OCI-LY7 (cell line): ENCODE measurements at regions not wholly inside any gene's neighbourhood (a gene's known extent, or its start where the extent isn't known, plus 50 kb on each side); places are given as distances from the start of the nearest gene placed in this dataset.

Experiments used
- BruUV-seq: library from RNA; stranded (reverse); fragments of 400-500 nt; replicated peaks from 2 replicates; lab custom pipeline; 2021; lab: Mats Ljungman, UMichigan
- CTCF ChIA-PET: fragments of 300-600 bp; sonication (Branson Sonifier 250); formaldehyde crosslinking; loops from one replicate; lab custom pipeline; 2022; ENCODE audit warnings: antibody characterized with exemption; ENCODE audit not compliant: unreplicated experiment; lab: Charles Lee
- POLR2A ChIA-PET: fragments of 300-600 bp; sonication (Branson Sonifier 250); formaldehyde crosslinking; loops from one replicate; lab custom pipeline; 2022; ENCODE audit warnings: antibody characterized with exemption; lab: Charles Lee
- DNase-seq: peaks from one replicate; pipeline ENCODE4 v3.0.0-alpha.2; 2015; ENCODE audit warnings: low spot score
- H2AFZ ChIP-seq: fragments of 200-600 bp; sonication (generic), shearing (Covaris generic); 2 replicates; pipeline ENCODE4 v1.6.1; 2014; ENCODE audit warnings: mild to moderate bottlenecking, antibody characterized with exemption, low read length, moderate library complexity
- H3K27ac ChIP-seq: fragments of 200-600 bp; sonication (generic); 2 replicates; pipeline ENCODE4 v1.5.1; 2014; ENCODE audit warnings: mixed run types, low read depth, mild to moderate bottlenecking, moderate library complexity, low read length, inconsistent platforms; ENCODE audit not compliant: poor library complexity, severe bottlenecking
- H3K36me3 ChIP-seq: fragments of 200-600 bp; sonication (generic); 2 replicates; pipeline ENCODE4 v1.6.1; 2014; ENCODE audit warnings: mild to moderate bottlenecking, antibody characterized with exemption, low read length, moderate library complexity, mixed read lengths; ENCODE audit not compliant: insufficient read depth
- H3K4me1 ChIP-seq: fragments of 200-600 bp; sonication (generic); 2 replicates; pipeline ENCODE4 v1.5.1; 2014; ENCODE audit warnings: mild to moderate bottlenecking, low read length; ENCODE audit not compliant: insufficient read depth, poor library complexity, severe bottlenecking
- H3K4me2 ChIP-seq: fragments of 200-600 bp; sonication (generic); 2 replicates; pipeline ENCODE4 v1.6.1; 2014; ENCODE audit warnings: mild to moderate bottlenecking, low read length
- H3K4me3 ChIP-seq: fragments of 200-600 bp; sonication (generic); 2 replicates; pipeline ENCODE4 v1.5.1; 2014; ENCODE audit warnings: mild to moderate bottlenecking, low read depth, low read length; ENCODE audit not compliant: poor library complexity, severe bottlenecking
- H3K79me2 ChIP-seq: fragments of 200-600 bp; sonication (generic); 2 replicates; pipeline ENCODE4 v1.6.1; 2016; ENCODE audit warnings: low read depth, mild to moderate bottlenecking, low read length, moderate library complexity, mixed read lengths; ENCODE audit not compliant: insufficient read depth
- H3K9me2 ChIP-seq: fragments of 200-600 bp; sonication (generic); 2 replicates; pipeline ENCODE4 v1.6.1; 2016; ENCODE audit warnings: mild to moderate bottlenecking, low read length, mixed read lengths; ENCODE audit not compliant: insufficient read depth
- H3K9me3 ChIP-seq: fragments of 200-600 bp; sonication (generic); 2 replicates; pipeline ENCODE4 v1.6.1; 2014; ENCODE audit warnings: mild to moderate bottlenecking, mixed run types, low read length, mixed read lengths
- H4K20me1 ChIP-seq: fragments of 200-600 bp; sonication (generic); 2 replicates; pipeline ENCODE4 v1.6.1; 2014; ENCODE audit warnings: mild to moderate bottlenecking, antibody characterized with exemption, low read length, moderate library complexity, mixed read lengths; ENCODE audit not compliant: insufficient read depth
- EZH2phosphoT487 ChIP-seq: fragments of 200-600 bp; sonication (generic); IDR thresholded peaks from 2 replicates; pipeline ENCODE4 v1.6.1; 2018; ENCODE audit warnings: low read depth, borderline replicate concordance, mild to moderate bottlenecking, mixed run types, antibody characterized with exemption, low read length, moderate library complexity, mixed read lengths
- intact Hi-C: fragments of 100-400 bp; cut with micrococcal nuclease; formaldehyde crosslinking; loops from one replicate; pipeline ENCODE4 v1.10.0; 2022; ENCODE audit not compliant: unreplicated experiment
- TF ChIP-seq, protein P1 (sequence below): fragments of 200-600 bp; sonication (generic); conservative IDR thresholded peaks from 2 replicates; pipeline ENCODE4 v1.5.1; 2014; ENCODE audit warnings: mild to moderate bottlenecking, antibody characterized with exemption, low read length, moderate library complexity, mixed read lengths

GRCh38 chr20:17797579-17797978 lies 97.8 kb downstream of the BANF2 start:
- H3K9me3 ChIP-seq: no peaks in the 10 kb centered on the region
- H3K4me3 ChIP-seq: no peak overlapping the region
- H3K36me3 ChIP-seq: no peaks in the 10 kb centered on the region
- intact Hi-C loops: no loop called here
- CTCF ChIA-PET: interaction anchor here (1.4 kb wide), 1 partner anchor 14 kb away, joined by 3 read pairs; no protein-coding TSS in a partner anchor
- TF ChIP-seq, protein P1, sequence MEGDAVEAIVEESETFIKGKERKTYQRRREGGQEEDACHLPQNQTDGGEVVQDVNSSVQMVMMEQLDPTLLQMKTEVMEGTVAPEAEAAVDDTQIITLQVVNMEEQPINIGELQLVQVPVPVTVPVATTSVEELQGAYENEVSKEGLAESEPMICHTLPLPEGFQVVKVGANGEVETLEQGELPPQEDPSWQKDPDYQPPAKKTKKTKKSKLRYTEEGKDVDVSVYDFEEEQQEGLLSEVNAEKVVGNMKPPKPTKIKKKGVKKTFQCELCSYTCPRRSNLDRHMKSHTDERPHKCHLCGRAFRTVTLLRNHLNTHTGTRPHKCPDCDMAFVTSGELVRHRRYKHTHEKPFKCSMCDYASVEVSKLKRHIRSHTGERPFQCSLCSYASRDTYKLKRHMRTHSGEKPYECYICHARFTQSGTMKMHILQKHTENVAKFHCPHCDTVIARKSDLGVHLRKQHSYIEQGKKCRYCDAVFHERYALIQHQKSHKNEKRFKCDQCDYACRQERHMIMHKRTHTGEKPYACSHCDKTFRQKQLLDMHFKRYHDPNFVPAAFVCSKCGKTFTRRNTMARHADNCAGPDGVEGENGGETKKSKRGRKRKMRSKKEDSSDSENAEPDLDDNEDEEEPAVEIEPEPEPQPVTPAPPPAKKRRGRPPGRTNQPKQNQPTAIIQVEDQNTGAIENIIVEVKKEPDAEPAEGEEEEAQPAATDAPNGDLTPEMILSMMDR: no peak
- TF ChIP-seq EZH2phosphoT487: no peak
- no peaks in the 10 kb centered on the region for H4K20me1 ChIP-seq
- BruUV-seq: no TSS peak
- no peaks in the 10 kb centered on the region for H3K4me1 ChIP-seq
- H2AFZ ChIP-seq: no peak overlapping the region
- H3K27ac ChIP-seq: no peak overlapping the region
- H3K4me2 ChIP-seq: no peak overlapping the region
- POLR2A ChIA-PET: no interaction called here
- no peaks in the 10 kb centered on the region for H3K79me2 ChIP-seq
- DNase-seq: no peak
- H3K9me2 ChIP-seq: no peaks in the 10 kb centered on the region

DNA sequence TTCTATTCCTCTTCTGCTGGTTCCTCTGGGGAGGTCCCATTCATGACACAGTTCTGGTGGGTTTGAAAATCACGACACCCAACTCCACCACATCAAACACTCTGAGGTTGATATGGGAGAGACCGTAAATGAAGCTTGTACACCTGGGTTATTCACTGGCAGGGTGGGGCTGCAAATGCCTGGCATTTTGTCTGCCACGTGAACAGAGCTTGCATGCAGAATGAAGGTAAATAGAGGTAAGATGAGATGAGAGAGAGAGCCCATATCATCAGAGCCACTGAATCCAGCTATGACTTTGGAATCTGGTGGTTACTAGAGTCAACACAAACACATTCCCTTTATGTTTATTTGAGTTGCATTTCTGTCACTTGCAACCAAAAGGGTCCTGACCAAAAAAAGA lies 97.4 kb downstream of the BANF2 start:
- intact Hi-C loops: no loop called here
- H3K9me3 ChIP-seq: no peaks in the 10 kb centered on the region
- no peaks in the 10 kb centered on the region for H4K20me1 ChIP-seq
- no peak for DNase-seq
- no peaks in the 10 kb centered on the region for H3K9me2 ChIP-seq
- CTCF ChIA-PET: interaction anchor here (1.4 kb wide), 1 partner anchor 14 kb away, joined by 3 read pairs; no protein-coding TSS in a partner anchor
- no peak overlapping the region for H3K4me2 ChIP-seq
- TF ChIP-seq, protein P1: no peak
- TF ChIP-seq EZH2phosphoT487: no peak
- no peak overlapping the region for H3K4me3 ChIP-seq
- H2AFZ ChIP-seq: no peak overlapping the region
- BruUV-seq: no TSS peak
- H3K27ac ChIP-seq: no peak overlapping the region
- H3K79me2 ChIP-seq: no peaks in the 10 kb centered on the region
- H3K4me1 ChIP-seq: no peaks in the 10 kb centered on the region
- no peaks in the 10 kb centered on the region for H3K36me3 ChIP-seq
- POLR2A ChIA-PET: no interaction called here

DNA sequence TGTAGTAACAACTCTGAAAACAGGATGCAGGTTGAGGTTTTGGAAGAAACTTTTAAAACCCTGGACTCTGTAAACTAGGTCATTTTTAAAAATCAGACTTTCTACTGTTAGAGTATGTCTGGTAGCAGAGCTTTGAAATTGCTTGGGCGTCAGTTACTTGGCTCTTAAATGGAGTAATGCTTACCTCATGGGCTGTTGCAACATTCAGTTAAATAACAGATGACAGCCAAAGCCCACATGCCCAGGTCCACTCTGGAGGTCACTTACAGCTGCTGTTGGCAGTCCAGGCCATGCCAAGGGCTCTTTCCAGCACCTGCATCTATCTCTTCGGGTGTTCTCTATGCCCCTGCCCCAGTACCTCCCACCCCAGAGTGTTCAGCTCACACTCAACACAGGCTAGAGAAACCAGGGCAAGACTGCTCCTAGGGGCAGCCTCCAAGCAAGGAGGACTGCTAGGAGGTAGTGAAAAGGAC lies 96.4 kb downstream of the BANF2 start:
- H3K9me2 ChIP-seq: no peaks in the 10 kb centered on the region
- TF ChIP-seq EZH2phosphoT487: no peak
- TF ChIP-seq, protein P1: no peak
- no peak for DNase-seq

More for the DNA sequence above, 96.4 kb downstream of the BANF2 start:
- CTCF ChIA-PET: no interaction called here
- no peaks in the 10 kb centered on the region for H3K79me2 ChIP-seq
- no peak overlapping the region for H3K4me3 ChIP-seq
- H3K9me3 ChIP-seq: no peaks in the 10 kb centered on the region
- no peaks in the 10 kb centered on the region for H4K20me1 ChIP-seq
- no peak overlapping the region for H3K4me2 ChIP-seq
- no TSS peak for BruUV-seq
- no peaks in the 10 kb centered on the region for H3K4me1 ChIP-seq
- intact Hi-C loops: no loop called here
- no peak overlapping the region for H2AFZ ChIP-seq
- H3K36me3 ChIP-seq: no peaks in the 10 kb centered on the region
- H3K27ac ChIP-seq: no peak overlapping the region
- POLR2A ChIA-PET: interaction anchor here (0.6 to 0.9 kb wide), 3 partner anchors 53 to 197 kb away, joined by 3 to 4 read pairs (median 3); no protein-coding TSS in a partner anchor
